K562 (cell line): ENCODE measurements at regions not wholly inside any gene's neighbourhood (a gene's known extent, or its start where the extent isn't known, plus 50 kb on each side); places are given as distances from the start of the nearest gene placed in this dataset.

Source experiments
- ARID2 ChIP-seq: fragments of 450-650 bp; IDR thresholded peaks from 2 replicates; pipeline ENCODE4 v1.6.1; 2017; ENCODE audit warnings: antibody characterized with exemption, mild to moderate bottlenecking
- BACH1 ChIP-seq: fragments of 200-800 bp; sonication (Bioruptor generic); IDR thresholded peaks from 2 replicates; pipeline ENCODE4 v1.6.1; 2016; ENCODE audit warnings: missing genetic modification characterization, missing compliant biosample characterization
- DNMT1 ChIP-seq: fragments of 450-650 bp; IDR thresholded peaks from 2 replicates; pipeline ENCODE4 v1.6.1; 2016; ENCODE audit warnings: antibody characterized with exemption, mild to moderate bottlenecking
- MEF2A ChIP-seq: IDR thresholded peaks from 2 replicates; pipeline ENCODE4 v1.6.1; 2011; ENCODE audit warnings: low read depth, mild to moderate bottlenecking, low read length, moderate library complexity; ENCODE audit not compliant: control insufficient read depth
- MTA1 ChIP-seq: fragments of 450-650 bp; IDR thresholded peaks from 2 replicates; pipeline ENCODE4 v1.6.1; 2017; ENCODE audit warnings: borderline replicate concordance
- NFYB ChIP-seq: IDR thresholded peaks from 2 replicates; pipeline ENCODE4 v1.6.1; 2011; ENCODE audit warnings: mild to moderate bottlenecking, moderate library complexity; ENCODE audit not compliant: insufficient read length; ENCODE audit errors: extremely low read depth
- PHF8 ChIP-seq: fragments of 200-600 bp; sonication (generic); IDR thresholded peaks from 2 replicates; pipeline ENCODE4 v1.6.1; 2012; ENCODE audit warnings: mixed run types, mild to moderate bottlenecking, inconsistent platforms, low read length, moderate library complexity, borderline replicate concordance
- PTRF ChIP-seq: fragments of 450-650 bp; IDR thresholded peaks from 2 replicates; pipeline ENCODE4 v1.6.1; 2016; ENCODE audit warnings: mild to moderate bottlenecking, missing genetic modification characterization, missing compliant biosample characterization
- RFX5 ChIP-seq: IDR thresholded peaks from 2 replicates; pipeline ENCODE4 v1.6.1; 2011; ENCODE audit warnings: low read depth, mild to moderate bottlenecking, improper control_type of control experiment, low read length
- SIN3A ChIP-seq, 2 experiments: fragments of 150-350 bp in 1 of 2; IDR thresholded peaks; 2 replicates each; pipeline ENCODE4 v1.6.1; 2011 to 2016; ENCODE audit warnings: borderline replicate concordance in 2 of 2, low read depth in 2 of 2, low read length in 2 of 2, mild to moderate bottlenecking in 2 of 2, moderate library complexity in 2 of 2; ENCODE audit not compliant: control insufficient read depth in 1 of 2
- SMARCE1 ChIP-seq: fragments of 450-650 bp; IDR thresholded peaks from 2 replicates; pipeline ENCODE4 v1.7.1; 2016; ENCODE audit warnings: mild to moderate bottlenecking
- SRSF3 ChIP-seq: fragments of 200-400 bp; formaldehyde crosslinking; IDR thresholded peaks from 2 replicates; pipeline ENCODE4 v1.6.1; 2016; ENCODE audit warnings: mild to moderate bottlenecking, low read length, moderate library complexity; ENCODE audit not compliant: insufficient read depth
- ZBTB17 ChIP-seq: fragments of 450-650 bp; formaldehyde crosslinking; IDR thresholded peaks from 2 replicates; pipeline ENCODE4 v1.4.0; 2020; ENCODE audit warnings: mild to moderate bottlenecking
- ZNF146 ChIP-seq: IDR thresholded peaks from one replicate; pipeline ENCODE4 v1.6.1; 2018; ENCODE audit warnings: missing compliant biosample characterization; ENCODE audit not compliant: unreplicated experiment
- ZNF263 ChIP-seq: sonication (generic); formaldehyde crosslinking; IDR thresholded peaks from 2 replicates; pipeline ENCODE4 v1.8.0; 2022; ENCODE audit warnings: mild to moderate bottlenecking, missing genetic modification reagents, borderline replicate concordance
- TF ChIP-seq, protein P1 (sequence below): IDR thresholded peaks from 3 replicates; pipeline ENCODE4 v1.6.1; 2011; ENCODE audit warnings: borderline replicate concordance, mild to moderate bottlenecking, moderate library complexity; ENCODE audit not compliant: insufficient read length; ENCODE audit errors: extremely low read depth
- TF ChIP-seq, protein P2 (sequence below), 2 experiments: fragments of 150-350 bp in 1 of 2; IDR thresholded peaks; 2 replicates each; pipeline ENCODE4 v1.6.1; 2012 to 2016; ENCODE audit warnings: low read depth in 2 of 2, low read length in 2 of 2, mild to moderate bottlenecking in 1 of 2, moderate library complexity in 1 of 2
- TF ChIP-seq, protein P3 (sequence below): fragments of 250-450 bp; sonication (Bioruptor Pico); IDR thresholded peaks from 2 replicates; pipeline ENCODE4 v1.9.0; 2021; ENCODE audit warnings: mild to moderate bottlenecking, inconsistent platforms

DNA sequence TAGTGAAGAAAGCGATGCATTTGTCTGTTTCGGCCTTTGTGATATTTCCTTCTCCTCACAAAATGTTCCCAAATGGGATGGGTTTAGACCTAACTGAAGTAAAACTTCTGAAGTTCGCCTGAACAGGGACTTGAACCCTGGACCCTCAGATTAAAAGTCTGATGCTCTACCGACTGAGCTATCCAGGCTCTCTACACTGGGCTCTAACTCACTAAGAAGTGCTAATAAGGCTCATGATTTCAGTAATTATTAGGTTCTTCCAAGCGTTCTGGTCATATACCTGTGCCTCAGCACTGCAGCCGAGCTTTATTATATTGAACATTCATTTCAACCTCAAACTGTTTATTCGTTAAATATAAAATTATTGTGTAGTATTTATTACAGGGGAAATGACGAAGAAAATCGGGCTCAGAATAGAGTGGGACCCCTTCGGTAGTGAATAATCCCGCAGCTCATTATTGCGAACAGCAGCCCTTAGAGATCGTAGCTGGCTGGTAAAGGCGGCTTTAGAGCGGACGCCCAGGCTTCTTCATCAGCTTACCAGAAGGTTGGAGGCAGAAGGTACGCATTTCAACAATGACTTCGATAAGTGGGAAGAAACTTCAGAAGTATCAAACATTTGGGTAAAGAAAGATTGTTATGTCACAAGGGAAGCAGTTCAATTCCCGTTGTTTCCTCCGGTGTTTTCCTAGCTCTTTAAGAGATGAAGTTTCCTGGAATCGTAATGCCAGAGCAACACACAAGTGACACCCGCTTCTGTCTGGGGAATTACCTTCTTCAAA is 119.0 kb upstream of the ZNF184 start (continued):
- TF ChIP-seq, protein P1, sequence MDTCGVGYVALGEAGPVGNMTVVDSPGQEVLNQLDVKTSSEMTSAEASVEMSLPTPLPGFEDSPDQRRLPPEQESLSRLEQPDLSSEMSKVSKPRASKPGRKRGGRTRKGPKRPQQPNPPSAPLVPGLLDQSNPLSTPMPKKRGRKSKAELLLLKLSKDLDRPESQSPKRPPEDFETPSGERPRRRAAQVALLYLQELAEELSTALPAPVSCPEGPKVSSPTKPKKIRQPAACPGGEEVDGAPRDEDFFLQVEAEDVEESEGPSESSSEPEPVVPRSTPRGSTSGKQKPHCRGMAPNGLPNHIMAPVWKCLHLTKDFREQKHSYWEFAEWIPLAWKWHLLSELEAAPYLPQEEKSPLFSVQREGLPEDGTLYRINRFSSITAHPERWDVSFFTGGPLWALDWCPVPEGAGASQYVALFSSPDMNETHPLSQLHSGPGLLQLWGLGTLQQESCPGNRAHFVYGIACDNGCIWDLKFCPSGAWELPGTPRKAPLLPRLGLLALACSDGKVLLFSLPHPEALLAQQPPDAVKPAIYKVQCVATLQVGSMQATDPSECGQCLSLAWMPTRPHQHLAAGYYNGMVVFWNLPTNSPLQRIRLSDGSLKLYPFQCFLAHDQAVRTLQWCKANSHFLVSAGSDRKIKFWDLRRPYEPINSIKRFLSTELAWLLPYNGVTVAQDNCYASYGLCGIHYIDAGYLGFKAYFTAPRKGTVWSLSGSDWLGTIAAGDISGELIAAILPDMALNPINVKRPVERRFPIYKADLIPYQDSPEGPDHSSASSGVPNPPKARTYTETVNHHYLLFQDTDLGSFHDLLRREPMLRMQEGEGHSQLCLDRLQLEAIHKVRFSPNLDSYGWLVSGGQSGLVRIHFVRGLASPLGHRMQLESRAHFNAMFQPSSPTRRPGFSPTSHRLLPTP, result peak; percentile 97
- TF ChIP-seq, protein P2, sequence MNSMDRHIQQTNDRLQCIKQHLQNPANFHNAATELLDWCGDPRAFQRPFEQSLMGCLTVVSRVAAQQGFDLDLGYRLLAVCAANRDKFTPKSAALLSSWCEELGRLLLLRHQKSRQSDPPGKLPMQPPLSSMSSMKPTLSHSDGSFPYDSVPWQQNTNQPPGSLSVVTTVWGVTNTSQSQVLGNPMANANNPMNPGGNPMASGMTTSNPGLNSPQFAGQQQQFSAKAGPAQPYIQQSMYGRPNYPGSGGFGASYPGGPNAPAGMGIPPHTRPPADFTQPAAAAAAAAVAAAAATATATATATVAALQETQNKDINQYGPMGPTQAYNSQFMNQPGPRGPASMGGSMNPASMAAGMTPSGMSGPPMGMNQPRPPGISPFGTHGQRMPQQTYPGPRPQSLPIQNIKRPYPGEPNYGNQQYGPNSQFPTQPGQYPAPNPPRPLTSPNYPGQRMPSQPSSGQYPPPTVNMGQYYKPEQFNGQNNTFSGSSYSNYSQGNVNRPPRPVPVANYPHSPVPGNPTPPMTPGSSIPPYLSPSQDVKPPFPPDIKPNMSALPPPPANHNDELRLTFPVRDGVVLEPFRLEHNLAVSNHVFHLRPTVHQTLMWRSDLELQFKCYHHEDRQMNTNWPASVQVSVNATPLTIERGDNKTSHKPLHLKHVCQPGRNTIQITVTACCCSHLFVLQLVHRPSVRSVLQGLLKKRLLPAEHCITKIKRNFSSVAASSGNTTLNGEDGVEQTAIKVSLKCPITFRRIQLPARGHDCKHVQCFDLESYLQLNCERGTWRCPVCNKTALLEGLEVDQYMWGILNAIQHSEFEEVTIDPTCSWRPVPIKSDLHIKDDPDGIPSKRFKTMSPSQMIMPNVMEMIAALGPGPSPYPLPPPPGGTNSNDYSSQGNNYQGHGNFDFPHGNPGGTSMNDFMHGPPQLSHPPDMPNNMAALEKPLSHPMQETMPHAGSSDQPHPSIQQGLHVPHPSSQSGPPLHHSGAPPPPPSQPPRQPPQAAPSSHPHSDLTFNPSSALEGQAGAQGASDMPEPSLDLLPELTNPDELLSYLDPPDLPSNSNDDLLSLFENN (IDR thresholded peaks at IDR 0.05; ENCODE audit: low read depth in 2 of 2, low read length in 2 of 2), result no peak
- no peak for TF ChIP-seq NFYB
- peak; percentile 54; the same call in 1 of the 2 replicates for TF ChIP-seq MEF2A
- no peak for TF ChIP-seq ZBTB17 (CRISPR knock-in tag)
- no peak for TF ChIP-seq SRSF3
- TF ChIP-seq PTRF (tag), result no peak
- no peak for TF ChIP-seq SMARCE1
- TF ChIP-seq PHF8, result no peak
- no peak for TF ChIP-seq ARID2
- TF ChIP-seq DNMT1, result no peak
- TF ChIP-seq MTA1, result peak; percentile 71; the same call in 1 of the 2 replicates
- TF ChIP-seq ZNF263, result no peak
- TF ChIP-seq BACH1 (tag), result 0 out of 2 replicates have a peak, but pooled peaks have one; percentile 8
- TF ChIP-seq SIN3A (IDR thresholded peaks at IDR 0.05; ENCODE audit: borderline replicate concordance in 2 of 2, control insufficient read depth in 1 of 2, low read depth in 2 of 2, low read length in 2 of 2), result no peak
- TF ChIP-seq RFX5, result 0 out of 2 replicates have a peak, but pooled peaks have one; percentile 49
- TF ChIP-seq, protein P3, sequence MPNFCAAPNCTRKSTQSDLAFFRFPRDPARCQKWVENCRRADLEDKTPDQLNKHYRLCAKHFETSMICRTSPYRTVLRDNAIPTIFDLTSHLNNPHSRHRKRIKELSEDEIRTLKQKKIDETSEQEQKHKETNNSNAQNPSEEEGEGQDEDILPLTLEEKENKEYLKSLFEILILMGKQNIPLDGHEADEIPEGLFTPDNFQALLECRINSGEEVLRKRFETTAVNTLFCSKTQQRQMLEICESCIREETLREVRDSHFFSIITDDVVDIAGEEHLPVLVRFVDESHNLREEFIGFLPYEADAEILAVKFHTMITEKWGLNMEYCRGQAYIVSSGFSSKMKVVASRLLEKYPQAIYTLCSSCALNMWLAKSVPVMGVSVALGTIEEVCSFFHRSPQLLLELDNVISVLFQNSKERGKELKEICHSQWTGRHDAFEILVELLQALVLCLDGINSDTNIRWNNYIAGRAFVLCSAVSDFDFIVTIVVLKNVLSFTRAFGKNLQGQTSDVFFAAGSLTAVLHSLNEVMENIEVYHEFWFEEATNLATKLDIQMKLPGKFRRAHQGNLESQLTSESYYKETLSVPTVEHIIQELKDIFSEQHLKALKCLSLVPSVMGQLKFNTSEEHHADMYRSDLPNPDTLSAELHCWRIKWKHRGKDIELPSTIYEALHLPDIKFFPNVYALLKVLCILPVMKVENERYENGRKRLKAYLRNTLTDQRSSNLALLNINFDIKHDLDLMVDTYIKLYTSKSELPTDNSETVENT (CRISPR knock-in tag), result no peak
- no peak for TF ChIP-seq ZNF146
